ENCODE measurements at regions not wholly inside any gene's neighbourhood (a gene's known extent, or its start where the extent isn't known, plus 50 kb on each side); places are given as distances from the start of the nearest gene placed in this dataset.

DNA sequence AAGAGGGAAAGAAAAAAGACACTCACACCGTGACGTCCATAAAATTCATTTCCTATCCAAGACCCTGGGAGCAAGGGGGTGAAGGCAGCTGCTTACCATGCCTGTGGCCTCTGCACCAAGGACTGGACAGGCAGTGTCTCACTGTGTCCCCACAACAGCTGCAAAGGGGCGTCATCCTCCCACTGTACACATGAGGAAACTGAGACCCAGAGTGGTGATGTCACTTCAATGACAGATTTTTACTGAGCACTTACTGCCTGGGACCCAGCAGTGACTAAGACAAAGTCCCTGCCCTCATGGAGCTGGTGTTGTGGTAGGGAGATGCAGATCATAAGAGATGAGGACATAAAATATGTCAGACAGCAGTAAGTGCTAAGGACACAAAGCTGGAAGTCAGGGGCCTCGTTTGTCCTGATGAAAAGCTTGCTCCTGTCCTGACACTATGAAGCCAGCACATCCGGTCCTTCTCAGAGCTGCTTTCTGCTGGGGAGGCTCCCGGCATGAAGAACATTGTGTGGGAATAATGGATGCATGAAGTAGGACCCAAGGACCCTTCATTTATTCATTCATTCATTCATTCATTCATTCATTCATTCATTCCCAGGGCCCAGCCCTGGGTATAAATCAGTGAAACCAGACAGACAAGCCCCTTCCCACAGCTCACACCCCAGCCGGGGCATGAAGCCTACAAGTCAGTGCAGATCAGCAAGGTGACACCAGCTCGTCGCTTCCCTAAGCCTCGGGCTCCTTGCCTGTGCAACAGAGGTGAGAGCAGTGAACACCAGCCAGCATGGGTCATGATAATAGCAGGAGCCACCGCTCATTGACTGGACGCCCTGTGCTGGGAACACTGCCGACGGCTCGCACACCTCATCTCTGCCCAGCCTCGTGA lies 473.7 kb downstream of the MATN1 start:
- TF ChIP-seq POLR2AphosphoS5 (IDR thresholded peaks at IDR 0.05; ENCODE audit: low read depth, low read length) (no peak), POLR2A (IDR thresholded peaks at IDR 0.05; ENCODE audit: low read depth, low read length) (no peak), TAF1 (IDR thresholded peaks at IDR 0.05; ENCODE audit: borderline replicate concordance, low read depth, low read length) (no peak)
